IMR-90 (cell line): ENCODE measurements at regions not wholly inside any gene's neighbourhood (a gene's known extent, or its start where the extent isn't known, plus 50 kb on each side); places are given as distances from the start of the nearest gene placed in this dataset.
"Not testable (repeated sequence)": the region's sequence is repeated elsewhere in the genome, so short reads cannot be mapped to it uniquely, and the experiment has no call there.

Source experiments
- ATAC-seq: fragments of 200-7000 bp; cut with Tn5 transposase; 2 replicates; pipeline ENCODE4 v1.9.1; 2020; ENCODE audit warnings: low read depth, mild to moderate bottlenecking, moderate library complexity
- BruUV-seq: library from RNA; stranded (reverse); fragments of 400-500 nt; replicated peaks from 2 replicates; lab custom pipeline; 2021; lab: Mats Ljungman, UMichigan
- CTCF ChIA-PET: fragments of 300-600 bp; formaldehyde crosslinking; extraction: SDS; loops from one replicate; lab custom pipeline; 2021; ENCODE audit warnings: antibody characterized with exemption; lab: Yijun Ruan, JAX
- POLR2A ChIA-PET: fragments of 300-600 bp; sonication (Branson Sonifier 250); formaldehyde crosslinking; loops from one replicate; lab custom pipeline; 2022; ENCODE audit warnings: antibody characterized with exemption; ENCODE audit not compliant: unreplicated experiment; lab: Charles Lee
- DNase-seq: peaks from one replicate; pipeline ENCODE4 v3.0.0; 2013
- H2AFZ ChIP-seq: replicated peaks from 2 replicates; pipeline ENCODE3; 2013; ENCODE audit warnings: low read length, mild to moderate bottlenecking; ENCODE audit not compliant: poor library complexity
- H2AK5ac ChIP-seq: 2 replicates; pipeline ENCODE4 v1.6.1; 2013; ENCODE audit warnings: low read depth, low read length, inconsistent platforms
- H2AK9ac ChIP-seq: replicated peaks from 2 replicates; pipeline ENCODE3; 2013; ENCODE audit warnings: mild to moderate bottlenecking, low read depth, low read length, moderate library complexity; ENCODE audit not compliant: poor library complexity
- H2BK120ac ChIP-seq: 2 replicates; pipeline ENCODE4 v1.6.1; 2013; ENCODE audit warnings: low read depth, low read length, inconsistent platforms
- H2BK15ac ChIP-seq: 3 replicates; pipeline ENCODE4 v1.6.1; 2013; ENCODE audit warnings: low read depth, low read length, inconsistent platforms
- H2BK20ac ChIP-seq: 2 replicates; pipeline ENCODE4 v1.6.1; 2013; ENCODE audit warnings: low read depth, mild to moderate bottlenecking, inconsistent platforms, low read length, moderate library complexity
- H2BK5ac ChIP-seq: 2 replicates; pipeline ENCODE4 v1.6.1; 2013; ENCODE audit warnings: mild to moderate bottlenecking, low read depth, low read length, inconsistent platforms; ENCODE audit not compliant: poor library complexity, severe bottlenecking
- H3K14ac ChIP-seq: replicated peaks from 2 replicates; pipeline ENCODE4 v1.6.1; 2013; ENCODE audit warnings: low read depth, low read length, inconsistent platforms
- H3K18ac ChIP-seq: 2 replicates; pipeline ENCODE4 v1.6.1; 2013; ENCODE audit warnings: low read depth, low read length, control low read depth
- H3K23ac ChIP-seq: 2 replicates; pipeline ENCODE4 v1.6.1; 2013; ENCODE audit warnings: low read depth, low read length, inconsistent platforms
- H3K27ac ChIP-seq: 2 replicates; pipeline ENCODE4 v1.5.1; 2013; ENCODE audit warnings: mild to moderate bottlenecking, control low read depth, low read length; ENCODE audit not compliant: insufficient read depth
- H3K27me3 ChIP-seq: 2 replicates; pipeline ENCODE4 v1.6.1; 2013; ENCODE audit warnings: low read length; ENCODE audit not compliant: control insufficient read depth, insufficient read depth
- H3K36me3 ChIP-seq: 2 replicates; pipeline ENCODE4 v1.6.1; 2013; ENCODE audit warnings: low read length, mixed read lengths; ENCODE audit not compliant: control insufficient read depth, insufficient read depth
- H3K4ac ChIP-seq: 2 replicates; pipeline ENCODE4 v1.6.1; 2013; ENCODE audit warnings: low read depth, low read length, inconsistent platforms
- H3K4me1 ChIP-seq: 2 replicates; pipeline ENCODE4 v1.6.1; 2013; ENCODE audit warnings: low read length, mixed read lengths; ENCODE audit not compliant: control insufficient read depth, insufficient read depth
- H3K4me2 ChIP-seq: 2 replicates; pipeline ENCODE4 v1.6.1; 2013; ENCODE audit warnings: low read depth, mild to moderate bottlenecking, control low read depth, low read length, moderate library complexity
- H3K4me3 ChIP-seq: 2 replicates; pipeline ENCODE4 v1.5.1; 2013; ENCODE audit warnings: low read depth, mild to moderate bottlenecking, control low read depth, low read length, moderate library complexity; ENCODE audit not compliant: insufficient read depth
- H3K56ac ChIP-seq: 2 replicates; pipeline ENCODE4 v1.6.1; 2013; ENCODE audit warnings: low read length, inconsistent platforms; ENCODE audit not compliant: insufficient read depth; ENCODE audit errors: extremely low read depth
- H3K79me1 ChIP-seq, 2 experiments: 2 replicates each; pipeline ENCODE4 v1.6.1; 2013; ENCODE audit warnings: low read length in 2 of 2, inconsistent platforms in 1 of 2, low read depth in 1 of 2
- H3K9ac ChIP-seq: 2 replicates; pipeline ENCODE4 v1.6.1; 2013; ENCODE audit warnings: low read depth, low read length, control low read depth
- H3K9me1 ChIP-seq: 2 replicates; pipeline ENCODE4 v1.6.1; 2013; ENCODE audit warnings: low read length, inconsistent platforms; ENCODE audit not compliant: insufficient read depth
- H3K9me3 ChIP-seq: 2 replicates; pipeline ENCODE4 v1.6.1; 2013; ENCODE audit warnings: low read length; ENCODE audit not compliant: control insufficient read depth, insufficient read depth
- H4K20me1 ChIP-seq: 2 replicates; pipeline ENCODE4 v1.6.1; 2013; ENCODE audit warnings: low read length, inconsistent platforms; ENCODE audit not compliant: insufficient read depth
- H4K5ac ChIP-seq: 2 replicates; pipeline ENCODE4 v1.6.1; 2013; ENCODE audit warnings: mild to moderate bottlenecking, low read depth, low read length, control low read depth
- H4K8ac ChIP-seq, 2 experiments: 2 replicates each; pipeline ENCODE4 v1.6.1; 2013; ENCODE audit warnings: low read depth in 2 of 2, low read length in 2 of 2, control low read depth in 1 of 2, inconsistent platforms in 1 of 2
- H4K91ac ChIP-seq: 2 replicates; pipeline ENCODE4 v1.6.1; 2013; ENCODE audit warnings: low read depth, low read length, inconsistent platforms; ENCODE audit not compliant: insufficient read depth
- WGBS, 2 experiments: methylation state at CpG; one replicate each; pipeline versions ENCODE4 v1.1.5 to v1.1.7; 2013; ENCODE audit warnings: missing lambda C conversion rate in 2 of 2; ENCODE audit not compliant: insufficient read length in 1 of 2; ENCODE audit errors: extremely low coverage in 2 of 2; 5-methylcytosine and 5-hydroxymethylcytosine counted together
- dilution Hi-C: fragments of 300-500 bp; cut with HindIII; formaldehyde crosslinking; loops from one replicate; pipeline ENCODE4 v1.14.3; 2018; ENCODE audit warnings: low sequenced_read_pairs; ENCODE audit not compliant: unreplicated experiment
- in situ Hi-C: fragments of 300-500 bp; cut with MboI; formaldehyde crosslinking; loops from 3 replicates; pipeline ENCODE4 v1.14.3; 2019; ENCODE audit warnings: low sequenced_read_pairs, inconsistent platforms, mixed read lengths
- intact Hi-C: fragments of 100-400 bp; cut with micrococcal nuclease; formaldehyde crosslinking; loops from 2 replicates; pipeline ENCODE4 v1.10.0; 2022

- H3K27ac ChIP-seq, H2AK5ac ChIP-seq, H2AK9ac ChIP-seq, H3K4me3 ChIP-seq, H3K14ac ChIP-seq, H3K9me3 ChIP-seq, H4K5ac ChIP-seq, H3K18ac ChIP-seq, H3K56ac ChIP-seq, POLR2A ChIA-PET, DNase-seq, H4K20me1 ChIP-seq, H3K23ac ChIP-seq, CTCF ChIA-PET, H2BK5ac ChIP-seq, H2AFZ ChIP-seq, H3K4ac ChIP-seq, H3K27me3 ChIP-seq, H2BK120ac ChIP-seq, H2BK15ac ChIP-seq, BruUV-seq, H2BK20ac ChIP-seq, intact Hi-C loops, H3K36me3 ChIP-seq, H3K9ac ChIP-seq, H3K4me2 ChIP-seq, H4K8ac ChIP-seq, dilution Hi-C loops, ATAC-seq, H3K4me1 ChIP-seq, H4K91ac ChIP-seq, H3K9me1 ChIP-seq, H3K79me1 ChIP-seq, in situ Hi-C loops: not testable (repeated sequence)
- 73% methylated on average over 3 of the region's 24 CpGs; no CpG with 5 or more reads in 1 of the 2 experiments for WGBS, 2 experiments
These were observed 76.9 kb upstream of the AMN1 start for GRCh38 chr12:31805681-31806080.

GRCh38 chr12:31804707-31805106, 75.9 kb upstream of the AMN1 start:
- H2BK20ac ChIP-seq, H3K4ac ChIP-seq, H2BK15ac ChIP-seq, in situ Hi-C loops, H2AFZ ChIP-seq, H3K4me3 ChIP-seq, ATAC-seq, H3K56ac ChIP-seq, H4K8ac ChIP-seq, intact Hi-C loops, H2AK9ac ChIP-seq, BruUV-seq, H3K79me1 ChIP-seq, H4K20me1 ChIP-seq, H3K14ac ChIP-seq, H3K9me1 ChIP-seq, H3K9ac ChIP-seq, H2BK120ac ChIP-seq, DNase-seq, H3K18ac ChIP-seq, H2BK5ac ChIP-seq, H3K27me3 ChIP-seq, H4K91ac ChIP-seq, dilution Hi-C loops, H3K4me2 ChIP-seq, H3K36me3 ChIP-seq, H3K9me3 ChIP-seq, POLR2A ChIA-PET, H3K4me1 ChIP-seq, H3K23ac ChIP-seq, H2AK5ac ChIP-seq, H3K27ac ChIP-seq, H4K5ac ChIP-seq: not testable (repeated sequence)
- no CpG with 5 or more reads among the region's 15 CpGs for WGBS, 2 experiments
- CTCF ChIA-PET = interaction anchor here (0.6 to 0.8 kb wide), 3 partner anchors 11 to 221 kb away, joined by 3 to 7 read pairs (median 4); no protein-coding TSS in a partner anchor
